HCT116 (cell line): ENCODE measurements at regions not wholly inside any gene's neighbourhood (a gene's known extent, or its start where the extent isn't known, plus 50 kb on each side); places are given as distances from the start of the nearest gene placed in this dataset.

ENCODE experiments used
- ATAC-seq: fragments of 200-7000 bp; cut with Tn5 transposase; 2 replicates; pipeline ENCODE4 v1.9.1; 2020; ENCODE audit warnings: mild to moderate bottlenecking, moderate library complexity
- BruUV-seq: library from RNA; stranded (reverse); fragments of 400-500 nt; replicated peaks from 2 replicates; lab custom pipeline; 2021; lab: Mats Ljungman, UMichigan
- CTCF ChIA-PET: fragments of 300-600 bp; sonication (Branson Sonifier 250); formaldehyde crosslinking; loops from one replicate; lab custom pipeline; 2021; ENCODE audit warnings: antibody characterized with exemption; lab: Charles Lee
- POLR2A ChIA-PET: fragments of 300-600, 350-600 bp; sonication (Branson Sonifier 250); formaldehyde crosslinking; loops from one replicate; lab custom pipeline; 2021; ENCODE audit warnings: antibody characterized with exemption; lab: Charles Lee
- RAD21 ChIA-PET, 2 experiments: fragments of 300-600 bp; sonication (Branson Sonifier 250); formaldehyde crosslinking; loops; one replicate each; lab custom pipeline; 2023; ENCODE audit warnings: low total read pairs in 2 of 2; ENCODE audit not compliant: uncharacterized antibody in 2 of 2, unreplicated experiment in 2 of 2, low non-redundant PET in 1 of 2; lab: Charles Lee
- DNase-seq: peaks from one replicate; pipeline ENCODE4 v3.0.0-alpha.2; 2010; ENCODE audit warnings: low read depth, low spot score
- H2AFZ ChIP-seq: fragments of 200-600 bp; shearing (Covaris generic), sonication (generic); 2 replicates; pipeline ENCODE4 v1.6.1; 2017; ENCODE audit warnings: low read depth, mixed run types, mixed read lengths, antibody characterized with exemption, low read length; ENCODE audit not compliant: poor library complexity, severe bottlenecking
- H3K27ac ChIP-seq: 2 replicates; pipeline ENCODE4 v1.5.1; 2012; ENCODE audit warnings: low read depth, low read length
- H3K27me3 ChIP-seq: fragments of 200-600 bp; sonication (generic); 2 replicates; pipeline ENCODE4 v1.6.1; 2016; ENCODE audit warnings: mixed run types, low read length, mixed read lengths; ENCODE audit not compliant: insufficient read depth
- H3K36me3 ChIP-seq, 2 experiments: fragments of 200-500 bp in 1 of 2; fragments of 200-600 bp in 1 of 2; sonication (Bioruptor generic) in 1 of 2; sonication (generic) in 1 of 2; 2 replicates each; pipeline versions ENCODE4 v1.5.1 to v1.6.1; 2014 to 2016; ENCODE audit warnings: low read length in 2 of 2, inconsistent platforms in 1 of 2, mixed read lengths in 1 of 2, mixed run types in 1 of 2; ENCODE audit not compliant: insufficient read depth in 2 of 2, control insufficient read depth in 1 of 2
- H3K4me1 ChIP-seq, 2 experiments: fragments of 200-600 bp in 1 of 2; sonication (generic) in 1 of 2; 2 replicates each; pipeline versions ENCODE4 v1.5.1 to v1.6.1; 2012 to 2017; ENCODE audit warnings: low read length in 2 of 2, inconsistent platforms in 1 of 2, mild to moderate bottlenecking in 1 of 2, mixed read lengths in 1 of 2, mixed run types in 1 of 2, moderate library complexity in 1 of 2; ENCODE audit not compliant: insufficient read depth in 2 of 2, control insufficient read depth in 1 of 2
- H3K4me2 ChIP-seq: fragments of 200-600 bp; sonication (generic); 2 replicates; pipeline ENCODE4 v1.6.1; 2017; ENCODE audit warnings: mixed run types, low read length, mixed read lengths
- H3K4me3 ChIP-seq, 2 experiments: fragments of 200-600 bp in 1 of 2; sonication (generic) in 1 of 2; replicated peaks in 1 of 2; 2 replicates each; pipeline ENCODE4 v1.5.1; 2011 to 2016; ENCODE audit warnings: low read length in 2 of 2, control low read depth in 1 of 2, low read depth in 1 of 2, mild to moderate bottlenecking in 1 of 2, mixed read lengths in 1 of 2, mixed run types in 1 of 2
- H3K79me2 ChIP-seq: fragments of 200-600 bp; sonication (generic); 2 replicates; pipeline ENCODE4 v1.6.1; 2017; ENCODE audit warnings: mild to moderate bottlenecking, mixed run types, low read length, moderate library complexity, mixed read lengths; ENCODE audit not compliant: insufficient read depth
- H3K9ac ChIP-seq: fragments of 200-600 bp; sonication (generic); 2 replicates; pipeline ENCODE4 v1.6.1; 2016; ENCODE audit warnings: low read length, mixed read lengths
- H3K9me2 ChIP-seq: fragments of 200-600 bp; sonication (generic), shearing (Covaris generic); 2 replicates; pipeline ENCODE4 v1.6.1; 2017; ENCODE audit warnings: mixed run types, mild to moderate bottlenecking, moderate library complexity; ENCODE audit not compliant: insufficient read depth
- H3K9me3 ChIP-seq, 2 experiments: fragments of 200-500 bp in 1 of 2; fragments of 200-600 bp in 1 of 2; sonication (Bioruptor generic) in 1 of 2; sonication (generic) in 1 of 2; 2 replicates each; pipeline ENCODE4 v1.6.1; 2014 to 2017; ENCODE audit warnings: low read length in 2 of 2, mixed read lengths in 2 of 2, inconsistent platforms in 1 of 2, low read depth in 1 of 2, mild to moderate bottlenecking in 1 of 2, mixed run types in 1 of 2, moderate library complexity in 1 of 2; ENCODE audit not compliant: control insufficient read depth in 1 of 2, insufficient read depth in 1 of 2
- H4K20me1 ChIP-seq: fragments of 200-600 bp; sonication (generic), shearing (Covaris generic); 2 replicates; pipeline ENCODE4 v1.6.1; 2017; ENCODE audit warnings: mixed run types, mild to moderate bottlenecking, moderate library complexity; ENCODE audit not compliant: insufficient read depth
- CEBPB ChIP-seq: IDR thresholded peaks from 2 replicates; pipeline ENCODE4 v1.6.1; 2012; ENCODE audit warnings: low read depth
- CTCF ChIP-seq, 3 experiments: fragments of 200-600 bp in 1 of 3; sonication (generic) in 1 of 3; IDR thresholded peaks in 2 of 3; conservative IDR thresholded peaks in 1 of 3; 2 replicates each; pipeline ENCODE4 v1.5.1; 2012 to 2017; ENCODE audit warnings: low read depth in 2 of 3, low read length in 2 of 3, antibody characterized with exemption in 1 of 3, borderline replicate concordance in 1 of 3, control low read depth in 1 of 3, mild to moderate bottlenecking in 1 of 3, mixed read lengths in 1 of 3, mixed run types in 1 of 3, moderate library complexity in 1 of 3; ENCODE audit not compliant: insufficient read depth in 1 of 3
- ELF1 ChIP-seq: IDR thresholded peaks from 2 replicates; pipeline ENCODE4 v1.6.1; 2012; ENCODE audit warnings: low read depth, borderline replicate concordance
- EZH2 ChIP-seq: fragments of 200-600 bp; sonication (generic); IDR thresholded peaks from 2 replicates; pipeline ENCODE4 v1.6.1; 2017; ENCODE audit warnings: antibody characterized with exemption, mixed run types
- FOSL1 ChIP-seq: IDR thresholded peaks from 2 replicates; pipeline ENCODE4 v1.6.1; 2012; ENCODE audit warnings: low read depth
- POLR2A ChIP-seq: IDR thresholded peaks from 2 replicates; pipeline ENCODE4 v1.7.0; 2011; ENCODE audit warnings: borderline replicate concordance; ENCODE audit not compliant: insufficient read depth, insufficient read length; ENCODE audit errors: extremely low read depth
- POLR2AphosphoS5 ChIP-seq: IDR thresholded peaks from 2 replicates; pipeline ENCODE4 v1.6.1; 2011; ENCODE audit warnings: mild to moderate bottlenecking, low read depth, low read length, moderate library complexity
- SP1 ChIP-seq: IDR thresholded peaks from 2 replicates; pipeline ENCODE4 v1.6.1; 2012; ENCODE audit warnings: low read depth
- SRF ChIP-seq: IDR thresholded peaks from 2 replicates; pipeline ENCODE4 v1.6.1; 2012; ENCODE audit warnings: low read depth
- TCF7L2 ChIP-seq: IDR thresholded peaks from 2 replicates; pipeline ENCODE4 v1.7.0; 2011; ENCODE audit warnings: borderline replicate concordance, inconsistent platforms; ENCODE audit not compliant: insufficient read depth, insufficient read length; ENCODE audit errors: extremely low read depth
- YY1 ChIP-seq: IDR thresholded peaks from 2 replicates; pipeline ENCODE4 v1.6.1; 2011; ENCODE audit warnings: low read length, low read depth, moderate library complexity, mild to moderate bottlenecking; ENCODE audit not compliant: insufficient replicate concordance; ENCODE audit errors: extremely low read depth
- ZFX ChIP-seq: fragments of 450-650 bp; IDR thresholded peaks from 2 replicates; pipeline ENCODE4 v1.6.1; 2017
- intact Hi-C: fragments of 100-400 bp; cut with micrococcal nuclease; formaldehyde crosslinking; loops from 2 replicates; pipeline ENCODE4 v1.10.0; 2022
- TF ChIP-seq, protein P1 (sequence below): IDR thresholded peaks from 2 replicates; pipeline ENCODE4 v1.6.1; 2012; ENCODE audit warnings: low read depth

GRCh38 chrX:4670606-4671005 lies 957.2 kb upstream of the PRKX start:
- ATAC-seq, result no peak
- no peaks in the 10 kb centered on the region for H3K9me2 ChIP-seq
- H3K4me2 ChIP-seq, result no peak overlapping the region
- no peaks in the 10 kb centered on the region for H4K20me1 ChIP-seq
- CTCF ChIA-PET, result no interaction called here
- H2AFZ ChIP-seq, result no peak overlapping the region
- BruUV-seq, result no TSS peak
- DNase-seq, result no peak
- no peak for TF ChIP-seq POLR2A
- no peak for TF ChIP-seq ELF1
- no peak for TF ChIP-seq ZFX
- no peak for TF ChIP-seq TCF7L2
- TF ChIP-seq, all 23 proteins: peak for 0
- H3K27me3 ChIP-seq, result no peaks in the 10 kb centered on the region
- H3K4me1 ChIP-seq, result no peaks in the 10 kb centered on the region
- H3K27ac ChIP-seq, result no peak overlapping the region
- ChIA-PET POLR2A (no interaction called here), RAD21 (no interaction called here)
- intact Hi-C loops, result no loop called here
- H3K79me2 ChIP-seq, result no peaks in the 10 kb centered on the region
- no peaks in the 10 kb centered on the region for H3K9me3 ChIP-seq
- no peak overlapping the region for H3K9ac ChIP-seq
- no peaks in the 10 kb centered on the region for H3K36me3 ChIP-seq
- H3K4me3 ChIP-seq, result no peak overlapping the region

- no peak overlapping the region for H3K4me3 ChIP-seq
- CTCF ChIA-PET, result no interaction called here
- ATAC-seq (no peak), DNase-seq (no peak)
- no peaks in the 10 kb centered on the region for H3K9me3 ChIP-seq
- no peaks in the 10 kb centered on the region for H3K79me2 ChIP-seq
- no peak overlapping the region for H3K27ac ChIP-seq
- no peak overlapping the region for H2AFZ ChIP-seq
- POLR2A ChIA-PET, result no interaction called here
- H3K36me3 ChIP-seq, result no peaks in the 10 kb centered on the region
- H3K9me2 ChIP-seq, result no peaks in the 10 kb centered on the region
- no peak overlapping the region for H3K9ac ChIP-seq
- H3K27me3 ChIP-seq, result no peaks in the 10 kb centered on the region
- no peaks in the 10 kb centered on the region for H4K20me1 ChIP-seq
- BruUV-seq, result no TSS peak
- H3K4me2 ChIP-seq, result no peak overlapping the region
- H3K4me1 ChIP-seq, result no peaks in the 10 kb centered on the region
- RAD21 ChIA-PET, result no interaction called here
- intact Hi-C loops, result no loop called here
- TF ChIP-seq ELF1 (no peak), SRF (no peak), CEBPB (no peak), TCF7L2 (no peak), EZH2 (no peak), YY1 (no peak), CTCF (IDR thresholded peaks at IDR 0.05 in 2 of 3, conservative IDR thresholded peaks at IDR 0.05 in 1 of 3; ENCODE audit: borderline replicate concordance in 1 of 3, insufficient read depth in 1 of 3, low read depth in 2 of 3, low read length in 2 of 3) (no peak), FOSL1 (no peak), SP1 (no peak), POLR2AphosphoS5 (no peak)
- TF ChIP-seq, protein P1, sequence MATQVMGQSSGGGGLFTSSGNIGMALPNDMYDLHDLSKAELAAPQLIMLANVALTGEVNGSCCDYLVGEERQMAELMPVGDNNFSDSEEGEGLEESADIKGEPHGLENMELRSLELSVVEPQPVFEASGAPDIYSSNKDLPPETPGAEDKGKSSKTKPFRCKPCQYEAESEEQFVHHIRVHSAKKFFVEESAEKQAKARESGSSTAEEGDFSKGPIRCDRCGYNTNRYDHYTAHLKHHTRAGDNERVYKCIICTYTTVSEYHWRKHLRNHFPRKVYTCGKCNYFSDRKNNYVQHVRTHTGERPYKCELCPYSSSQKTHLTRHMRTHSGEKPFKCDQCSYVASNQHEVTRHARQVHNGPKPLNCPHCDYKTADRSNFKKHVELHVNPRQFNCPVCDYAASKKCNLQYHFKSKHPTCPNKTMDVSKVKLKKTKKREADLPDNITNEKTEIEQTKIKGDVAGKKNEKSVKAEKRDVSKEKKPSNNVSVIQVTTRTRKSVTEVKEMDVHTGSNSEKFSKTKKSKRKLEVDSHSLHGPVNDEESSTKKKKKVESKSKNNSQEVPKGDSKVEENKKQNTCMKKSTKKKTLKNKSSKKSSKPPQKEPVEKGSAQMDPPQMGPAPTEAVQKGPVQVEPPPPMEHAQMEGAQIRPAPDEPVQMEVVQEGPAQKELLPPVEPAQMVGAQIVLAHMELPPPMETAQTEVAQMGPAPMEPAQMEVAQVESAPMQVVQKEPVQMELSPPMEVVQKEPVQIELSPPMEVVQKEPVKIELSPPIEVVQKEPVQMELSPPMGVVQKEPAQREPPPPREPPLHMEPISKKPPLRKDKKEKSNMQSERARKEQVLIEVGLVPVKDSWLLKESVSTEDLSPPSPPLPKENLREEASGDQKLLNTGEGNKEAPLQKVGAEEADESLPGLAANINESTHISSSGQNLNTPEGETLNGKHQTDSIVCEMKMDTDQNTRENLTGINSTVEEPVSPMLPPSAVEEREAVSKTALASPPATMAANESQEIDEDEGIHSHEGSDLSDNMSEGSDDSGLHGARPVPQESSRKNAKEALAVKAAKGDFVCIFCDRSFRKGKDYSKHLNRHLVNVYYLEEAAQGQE, result no peak
These were observed 955.5 kb upstream of the PRKX start for GRCh38 chrX:4668802-4669536.
